B cell (primary cell): ENCODE measurements at regions not wholly inside any gene's neighbourhood (a gene's known extent, or its start where the extent isn't known, plus 50 kb on each side); places are given as distances from the start of the nearest gene placed in this dataset.

ENCODE experiments used
- ATAC-seq: fragments of 200-7000 bp; cut with Tn5 transposase; one replicate; pipeline ENCODE4 v1.10.0; 2021; ENCODE audit warnings: low read depth, mild to moderate bottlenecking, moderate number of reproducible peaks, moderate library complexity
- CTCF ChIA-PET: fragments of 350-600 bp; sonication (Branson Sonifier 250); formaldehyde crosslinking; loops from one replicate; lab custom pipeline; 2021; ENCODE audit warnings: antibody characterized with exemption, inconsistent platforms; lab: Charles Lee
- POLR2A ChIA-PET: fragments of 350-600 bp; sonication (Branson Sonifier 250); formaldehyde crosslinking; loops from one replicate; lab custom pipeline; 2021; ENCODE audit warnings: antibody characterized with exemption; lab: Charles Lee
- DNase-seq: peaks from one replicate; pipeline ENCODE4 v3.0.0; 2013
- H2AFZ ChIP-seq: 2 replicates; pipeline ENCODE4 v1.6.1; 2012; ENCODE audit warnings: mild to moderate bottlenecking, low read depth, low read length; ENCODE audit not compliant: insufficient read depth, poor library complexity, severe bottlenecking
- H3K27ac ChIP-seq, 2 donors: 1 replicate in 1 of 2; 2 replicates in 1 of 2; pipeline ENCODE4 v1.5.1; 2012 to 2013; ENCODE audit warnings: low read length in 2 of 2, mild to moderate bottlenecking in 2 of 2, moderate library complexity in 1 of 2
- H3K27me3 ChIP-seq, 4 experiments: fragments of 200-600 bp in 1 of 4; sonication (generic) in 1 of 4; replicated peaks in 1 of 4; 1 replicate in 2 of 4; 2 replicates in 2 of 4; pipeline versions ENCODE4 v1.6.1 to v1.7.0; 2013 to 2016; ENCODE audit warnings: low read length in 3 of 4, mild to moderate bottlenecking in 2 of 4, mixed read lengths in 1 of 4, moderate library complexity in 1 of 4; ENCODE audit not compliant: insufficient read depth in 4 of 4, control insufficient read depth in 3 of 4; ENCODE audit errors: control extremely low read depth in 1 of 4
- H3K36me3 ChIP-seq, 2 experiments: replicated peaks in 1 of 2; 1 replicate in 1 of 2; 2 replicates in 1 of 2; pipeline versions ENCODE4 v1.6.1 to v1.7.1; 2013; ENCODE audit warnings: low read length in 1 of 2; ENCODE audit not compliant: insufficient read depth in 2 of 2, control insufficient read depth in 1 of 2; ENCODE audit errors: control extremely low read depth in 1 of 2, extremely low read depth in 1 of 2
- H3K4me1 ChIP-seq, 2 donors: fragments of 200-600 bp in 1 of 2; sonication (generic) in 1 of 2; 1 replicate in 1 of 2; 2 replicates in 1 of 2; pipeline versions ENCODE4 v1.5.1 to v1.6.1; 2013 to 2017; ENCODE audit warnings: low read length in 2 of 2; ENCODE audit not compliant: control insufficient read depth in 2 of 2, insufficient read depth in 2 of 2
- H3K4me2 ChIP-seq: replicated peaks from 2 replicates; pipeline ENCODE3; 2012; ENCODE audit warnings: mild to moderate bottlenecking, low read depth, low read length; ENCODE audit not compliant: poor library complexity, severe bottlenecking
- H3K4me3 ChIP-seq, 5 experiments: fragments of 200-600 bp in 1 of 5; sonication (generic) in 1 of 5; 1 replicate in 3 of 5; 2 replicates in 2 of 5; pipeline versions ENCODE4 v1.5.1 to v1.7.0; 2011 to 2016; ENCODE audit warnings: low read length in 4 of 5, mild to moderate bottlenecking in 4 of 5, low read depth in 2 of 5, control low read depth in 1 of 5, moderate library complexity in 1 of 5; ENCODE audit not compliant: insufficient read depth in 1 of 5; ENCODE audit errors: control extremely low read depth in 1 of 5, extremely low read depth in 1 of 5
- H3K79me2 ChIP-seq: fragments of 200-600 bp; sonication (generic); one replicate; pipeline ENCODE4 v1.6.0; 2016; ENCODE audit warnings: low read length; ENCODE audit not compliant: control insufficient read depth, insufficient read depth
- H3K9ac ChIP-seq: fragments of 200-600 bp; sonication (generic); 2 replicates; pipeline ENCODE4 v1.6.1; 2017; ENCODE audit warnings: mild to moderate bottlenecking, low read length, moderate library complexity
- H3K9me3 ChIP-seq, 3 donors: one replicate each; pipeline versions ENCODE4 v1.6.1 to v1.7.1; 2013; ENCODE audit warnings: low read length in 2 of 3; ENCODE audit not compliant: control insufficient read depth in 2 of 3, insufficient read depth in 1 of 3; ENCODE audit errors: control extremely low read depth in 1 of 3
- H4K20me1 ChIP-seq: 2 replicates; pipeline ENCODE4 v1.6.0; 2012; ENCODE audit warnings: mild to moderate bottlenecking, low read length; ENCODE audit not compliant: insufficient read depth, control insufficient read depth, poor library complexity, severe bottlenecking
- H3K27ac Mint-ChIP-seq: one replicate; pipeline ENCODE4 v1.8.0; 2021; ENCODE audit warnings: mixed read lengths
- H3K27me3 Mint-ChIP-seq: one replicate; pipeline ENCODE4 v1.8.0; 2021; ENCODE audit warnings: mixed read lengths
- H3K4me1 Mint-ChIP-seq: one replicate; pipeline ENCODE4 v1.8.0; 2021; ENCODE audit warnings: mixed read lengths
- H3K4me3 Mint-ChIP-seq: one replicate; pipeline ENCODE4 v1.8.0; 2021; ENCODE audit warnings: mixed read lengths
- H3K9me3 Mint-ChIP-seq: one replicate; pipeline ENCODE4 v1.8.0; 2022; ENCODE audit warnings: mixed read lengths; ENCODE audit not compliant: insufficient read depth
- CTCF ChIP-seq: fragments of 200-600 bp; IDR thresholded peaks from one replicate; pipeline ENCODE4 v1.8.0; 2022; ENCODE audit warnings: antibody characterized with exemption, mild to moderate bottlenecking
- EZH2 ChIP-seq: IDR thresholded peaks from 2 replicates; pipeline ENCODE4 v1.6.1; 2012; ENCODE audit warnings: borderline replicate concordance, low read depth, mild to moderate bottlenecking, moderate library complexity, low read length; ENCODE audit not compliant: insufficient read depth, poor library complexity, severe bottlenecking
- WGBS: methylation state at CpG from one replicate; pipeline ENCODE4 v1.1.5; 2013; ENCODE audit warnings: missing lambda C conversion rate; ENCODE audit not compliant: insufficient coverage; 5-methylcytosine and 5-hydroxymethylcytosine counted together
- intact Hi-C: fragments of 100-400 bp; cut with micrococcal nuclease; formaldehyde crosslinking; loops from one replicate; pipeline ENCODE4 v1.10.0; 2022

- no peak for ATAC-seq
- Histone ChIP-seq H3K27me3 (peaks cover 0 to 4% (median 0%) of the 10 kb centered on the region in 4 experiments), H3K9ac (no peak overlapping the region), H3K4me3 (no peak overlapping the region), H4K20me1 (no peaks in the 10 kb centered on the region), H3K36me3 (no peaks in the 10 kb centered on the region), H3K79me2 (no peaks in the 10 kb centered on the region), H3K4me2 (no peak overlapping the region), H3K4me1 (peaks cover 0 to 3% of the 10 kb centered on the region in 2 donors), H3K9me3 (no peaks in the 10 kb centered on the region), H3K27ac (no peak overlapping the region), H2AFZ (no peak overlapping the region)
- ChIA-PET CTCF (interaction anchor here (0.7 to 13.4 kb wide), 12 partner anchors 9 to 607 kb away, joined by 3 to 303 read pairs (median 4); no protein-coding TSS in a partner anchor), POLR2A (no interaction called here)
- TF ChIP-seq CTCF (no peak), EZH2 (no peak)
- no peak for DNase-seq
- no peak overlapping the region for H3K27ac Mint-ChIP-seq
- no peak overlapping the region for H3K4me3 Mint-ChIP-seq
- peaks cover 3% of the 10 kb centered on the region for H3K4me1 Mint-ChIP-seq
- WGBS: 87% methylated on average over 2 of the region's 6 CpGs
- no peaks in the 10 kb centered on the region for H3K9me3 Mint-ChIP-seq
- H3K27me3 Mint-ChIP-seq: peaks cover 19% of the 10 kb centered on the region
- intact Hi-C loops: no loop called here
Observed at GRCh38 chr2:191552066-191552465, 125.9 kb upstream of the NABP1 start.

DNA sequence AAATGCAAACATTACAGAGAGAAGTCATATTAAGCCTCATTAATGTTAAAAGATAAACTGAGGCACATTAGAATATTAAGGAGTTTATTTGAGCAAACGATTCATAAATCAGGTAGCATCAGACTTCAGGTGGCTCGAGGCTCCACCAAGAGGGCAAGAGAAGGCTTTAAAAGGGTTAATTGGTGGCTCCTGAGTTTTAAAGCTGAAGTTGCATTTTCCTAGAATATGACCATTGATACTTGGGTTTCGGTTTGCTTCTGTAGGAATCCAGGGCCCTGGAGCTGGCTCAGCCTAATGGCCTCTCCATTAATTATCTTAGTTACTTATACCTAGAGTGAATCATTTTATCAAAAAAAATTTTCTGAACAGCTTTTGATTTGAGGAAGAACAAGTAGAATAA is 123.7 kb upstream of the NABP1 start:
- intact Hi-C loops: no loop called here

More for the DNA sequence above, 123.7 kb upstream of the NABP1 start:
- H3K36me3 ChIP-seq: no peaks in the 10 kb centered on the region
- H3K4me3 ChIP-seq: no peak overlapping the region
- Mint-ChIP-seq H3K9me3 (no peaks in the 10 kb centered on the region), H3K4me3 (no peak overlapping the region), H3K27me3 (peaks cover 19% of the 10 kb centered on the region), H3K4me1 (peaks cover 3% of the 10 kb centered on the region), H3K27ac (no peak overlapping the region)
- H3K79me2 ChIP-seq: no peaks in the 10 kb centered on the region
- ChIA-PET POLR2A (interaction anchor here (0.6 kb wide), 1 partner anchor 418 kb away, joined by 7 read pairs; no protein-coding TSS in a partner anchor), CTCF (interaction anchor here (0.6 to 13.4 kb wide), 14 partner anchors 10 to 605 kb away, joined by 3 to 303 read pairs (median 6); no protein-coding TSS in a partner anchor)
- H4K20me1 ChIP-seq: no peaks in the 10 kb centered on the region
- TF ChIP-seq CTCF (no peak), EZH2 (no peak)
- H3K4me2 ChIP-seq: no peak overlapping the region
- ATAC-seq (no peak), DNase-seq (no peak)
- WGBS: 82% methylated on average over 2 of the region's 3 CpGs
- no peak overlapping the region for H3K9ac ChIP-seq
- H3K27ac ChIP-seq: no peak overlapping the region
- peaks cover 0 to 3% of the 10 kb centered on the region in 2 donors for H3K4me1 ChIP-seq
- H3K9me3 ChIP-seq: no peaks in the 10 kb centered on the region
- no peak overlapping the region for H2AFZ ChIP-seq
- H3K27me3 ChIP-seq: peaks cover 0 to 4% (median 0%) of the 10 kb centered on the region in 4 experiments
